ENCODE measurements at regions not wholly inside any gene's neighbourhood (a gene's known extent, or its start where the extent isn't known, plus 50 kb on each side); places are given as distances from the start of the nearest gene placed in this dataset.

GRCh38 chr18:1994471-1994870 lies 576.8 kb downstream of the METTL4 start:
- Histone ChIP-seq H3K27ac (no peak overlapping the region), H3K4me1 (no peaks in the 10 kb centered on the region), H3K27me3 (no peaks in the 10 kb centered on the region), H3K9me3 (no peaks in the 10 kb centered on the region), H3K36me3 (no peaks in the 10 kb centered on the region), H3K4me3 (no peak overlapping the region)
- 46 to 66% methylated on average over 2 of the region's 2 CpGs for WGBS, 2 donors
- no peak for DNase-seq
- intact Hi-C loops (cut with DNase I), result no loop called here
- TF ChIP-seq POLR2AphosphoS5 (IDR thresholded peaks at IDR 0.05), result no peak
- no peak for TF ChIP-seq CTCF (IDR thresholded peaks at IDR 0.05)
- TF ChIP-seq EP300 (IDR thresholded peaks at IDR 0.05), result no peak
- no peak for TF ChIP-seq POLR2A (IDR thresholded peaks at IDR 0.05)

GRCh38 chr18:1995041-1995612 lies 576.2 kb downstream of the METTL4 start:
- Histone ChIP-seq H3K27me3 (no peaks in the 10 kb centered on the region), H3K4me3 (no peak overlapping the region), H3K27ac (no peak overlapping the region), H3K9me3 (no peaks in the 10 kb centered on the region), H3K4me1 (no peaks in the 10 kb centered on the region), H3K36me3 (no peaks in the 10 kb centered on the region)
- intact Hi-C loops (cut with DNase I), result no loop called here
- WGBS, 2 donors, result 53 to 81% methylated on average over 1 of the region's 1 CpG
- no peak for DNase-seq
- TF ChIP-seq EP300 (IDR thresholded peaks at IDR 0.05), result no peak
- no peak for TF ChIP-seq POLR2AphosphoS5 (IDR thresholded peaks at IDR 0.05)

- Histone ChIP-seq H3K4me3 (no peak overlapping the region), H3K4me1 (no peaks in the 10 kb centered on the region), H3K36me3 (no peaks in the 10 kb centered on the region), H3K9me3 (no peaks in the 10 kb centered on the region), H3K27ac (no peak overlapping the region), H3K27me3 (no peaks in the 10 kb centered on the region)
- DNase-seq, result no peak
- intact Hi-C loops (cut with DNase I), result no loop called here
- 40 to 72% methylated on average over 2 of the region's 2 CpGs for WGBS, 2 donors
- no peak for TF ChIP-seq CTCF (IDR thresholded peaks at IDR 0.05)
- no peak for TF ChIP-seq POLR2A (IDR thresholded peaks at IDR 0.05)
- TF ChIP-seq POLR2AphosphoS5 (IDR thresholded peaks at IDR 0.05), result no peak
- no peak for TF ChIP-seq EP300 (IDR thresholded peaks at IDR 0.05)
These were observed 573.2 kb downstream of the METTL4 start for GRCh38 chr18:1998121-1998520.

- H3K27me3 ChIP-seq, result no peaks in the 10 kb centered on the region
- TF ChIP-seq POLR2AphosphoS5 (IDR thresholded peaks at IDR 0.05) (no peak), POLR2A (IDR thresholded peaks at IDR 0.05) (no peak), CTCF (IDR thresholded peaks at IDR 0.05) (no peak), EP300 (IDR thresholded peaks at IDR 0.05) (no peak)
- H3K4me1 ChIP-seq, result no peaks in the 10 kb centered on the region
- no peak overlapping the region for H3K4me3 ChIP-seq
- WGBS, 2 donors, result 86 to 93% methylated on average over 3 of the region's 3 CpGs
- DNase-seq, result no peak
- H3K27ac ChIP-seq, result no peak overlapping the region
- no peaks in the 10 kb centered on the region for H3K36me3 ChIP-seq
- intact Hi-C loops (cut with DNase I), result no loop called here
- no peaks in the 10 kb centered on the region for H3K9me3 ChIP-seq
These were observed 571.9 kb downstream of the METTL4 start for GRCh38 chr18:1999387-1999786.

- Histone ChIP-seq H3K36me3 (no peaks in the 10 kb centered on the region), H3K4me1 (no peaks in the 10 kb centered on the region), H3K27ac (no peak overlapping the region), H3K27me3 (no peaks in the 10 kb centered on the region), H3K9me3 (no peaks in the 10 kb centered on the region), H3K4me3 (no peak overlapping the region)
- WGBS, 2 donors, result 78 to 80% methylated on average over 2 of the region's 2 CpGs
- DNase-seq, result no peak
- intact Hi-C loops (cut with DNase I), result no loop called here
- no peak for TF ChIP-seq CTCF (IDR thresholded peaks at IDR 0.05)
- TF ChIP-seq POLR2A (IDR thresholded peaks at IDR 0.05), result no peak
- no peak for TF ChIP-seq EP300 (IDR thresholded peaks at IDR 0.05)
- no peak for TF ChIP-seq POLR2AphosphoS5 (IDR thresholded peaks at IDR 0.05)
These were observed 569.2 kb downstream of the METTL4 start for GRCh38 chr18:2002151-2002550.

Data from sigmoid colon (tissue), 6 donors.